ENCODE measurements at regions not wholly inside any gene's neighbourhood (a gene's known extent, or its start where the extent isn't known, plus 50 kb on each side); places are given as distances from the start of the nearest gene placed in this dataset.

DNA sequence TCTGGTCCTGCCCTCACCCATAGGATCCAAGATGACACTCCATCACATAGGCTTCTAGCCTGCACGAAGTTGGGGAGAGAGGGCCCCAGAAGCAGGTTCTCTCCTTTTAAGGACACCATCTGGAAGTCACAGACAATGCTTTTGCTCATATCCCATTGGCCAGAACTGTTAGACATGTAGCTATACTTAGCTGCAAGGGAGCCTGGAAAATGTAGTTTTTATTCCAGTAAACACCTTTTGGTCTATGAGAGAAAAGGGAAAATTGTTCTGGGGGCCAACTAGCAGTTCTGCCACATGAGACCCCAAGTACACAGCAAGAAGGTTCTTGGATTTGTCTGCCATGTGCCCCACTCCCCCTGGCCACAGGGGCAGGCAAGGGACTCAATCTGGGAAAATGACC, 206.1 kb downstream of the ZFP36L2 start:
- TF ChIP-seq ZFX (IDR thresholded peaks at IDR 0.05): no peak
- TF ChIP-seq, protein P1, sequence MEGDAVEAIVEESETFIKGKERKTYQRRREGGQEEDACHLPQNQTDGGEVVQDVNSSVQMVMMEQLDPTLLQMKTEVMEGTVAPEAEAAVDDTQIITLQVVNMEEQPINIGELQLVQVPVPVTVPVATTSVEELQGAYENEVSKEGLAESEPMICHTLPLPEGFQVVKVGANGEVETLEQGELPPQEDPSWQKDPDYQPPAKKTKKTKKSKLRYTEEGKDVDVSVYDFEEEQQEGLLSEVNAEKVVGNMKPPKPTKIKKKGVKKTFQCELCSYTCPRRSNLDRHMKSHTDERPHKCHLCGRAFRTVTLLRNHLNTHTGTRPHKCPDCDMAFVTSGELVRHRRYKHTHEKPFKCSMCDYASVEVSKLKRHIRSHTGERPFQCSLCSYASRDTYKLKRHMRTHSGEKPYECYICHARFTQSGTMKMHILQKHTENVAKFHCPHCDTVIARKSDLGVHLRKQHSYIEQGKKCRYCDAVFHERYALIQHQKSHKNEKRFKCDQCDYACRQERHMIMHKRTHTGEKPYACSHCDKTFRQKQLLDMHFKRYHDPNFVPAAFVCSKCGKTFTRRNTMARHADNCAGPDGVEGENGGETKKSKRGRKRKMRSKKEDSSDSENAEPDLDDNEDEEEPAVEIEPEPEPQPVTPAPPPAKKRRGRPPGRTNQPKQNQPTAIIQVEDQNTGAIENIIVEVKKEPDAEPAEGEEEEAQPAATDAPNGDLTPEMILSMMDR (conservative IDR thresholded peaks at IDR 0.05): no peak
- H3K27ac ChIP-seq: no peak overlapping the region

DNA sequence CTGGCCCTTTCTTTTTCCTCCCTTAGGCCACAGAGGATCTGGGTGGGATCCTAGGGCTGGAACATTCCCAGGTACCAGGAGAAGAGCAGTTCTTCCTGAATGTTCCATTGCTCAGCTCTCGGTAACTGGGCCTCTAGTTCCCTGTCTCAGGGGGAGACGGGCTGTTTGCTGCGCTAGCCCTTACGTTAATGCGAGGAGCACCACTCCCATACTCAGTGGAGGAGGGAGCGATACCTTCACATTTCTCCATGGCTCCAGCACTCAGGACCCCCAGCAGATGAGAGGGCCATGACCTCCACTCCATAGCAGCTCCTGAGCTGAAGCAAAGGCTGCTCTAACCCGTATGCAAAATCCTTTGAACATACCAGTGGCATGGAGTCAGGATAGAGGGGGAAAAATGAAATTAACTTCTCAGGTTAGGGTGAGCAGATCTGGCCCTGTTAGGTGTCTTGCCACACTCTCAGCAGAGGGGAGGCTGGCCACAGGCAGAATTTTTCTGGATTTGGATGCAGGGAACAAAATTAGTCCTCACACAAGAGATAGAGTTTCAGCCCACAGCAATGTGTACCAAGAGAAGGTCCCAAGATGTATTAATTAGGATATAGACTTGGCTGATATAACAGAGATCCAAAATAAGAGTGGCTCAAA, 206.7 kb downstream of the ZFP36L2 start:
- H3K27ac ChIP-seq: no peak overlapping the region

DNA sequence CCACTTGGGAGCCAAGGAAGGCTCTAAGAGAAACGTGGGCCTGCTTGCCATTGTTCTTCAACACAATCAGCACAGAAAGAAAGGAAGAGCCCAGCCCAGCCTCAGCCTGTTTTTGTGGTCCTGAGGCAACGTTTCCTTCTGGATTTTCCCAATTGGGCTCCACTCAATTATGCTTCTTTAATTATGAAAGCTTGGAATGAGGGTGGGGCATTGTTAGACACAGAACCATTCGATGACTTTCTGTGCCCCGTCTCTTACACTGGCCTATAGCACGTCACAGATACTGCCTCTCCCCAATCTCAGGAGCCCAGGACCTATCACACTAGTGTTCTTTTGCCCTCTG, 207.4 kb downstream of the ZFP36L2 start:
- no peak for TF ChIP-seq ZFX (IDR thresholded peaks at IDR 0.05)
- TF ChIP-seq, protein P1 (conservative IDR thresholded peaks at IDR 0.05): no peak
- no peak overlapping the region for H3K27ac ChIP-seq

More for the DNA sequence above, 206.7 kb downstream of the ZFP36L2 start:
- TF ChIP-seq, protein P1 (conservative IDR thresholded peaks at IDR 0.05): no peak
- TF ChIP-seq ZFX (IDR thresholded peaks at IDR 0.05): no peak

GRCh38 chr2:43018179-43019024, 208.0 kb downstream of the ZFP36L2 start:
- no peak overlapping the region for H3K27ac ChIP-seq
- TF ChIP-seq, protein P1 (conservative IDR thresholded peaks at IDR 0.05): no peak
- TF ChIP-seq ZFX (IDR thresholded peaks at IDR 0.05): no peak

GRCh38 chr2:43013821-43014345, 212.5 kb downstream of the ZFP36L2 start:
- no peak overlapping the region for H3K27ac ChIP-seq

DNA sequence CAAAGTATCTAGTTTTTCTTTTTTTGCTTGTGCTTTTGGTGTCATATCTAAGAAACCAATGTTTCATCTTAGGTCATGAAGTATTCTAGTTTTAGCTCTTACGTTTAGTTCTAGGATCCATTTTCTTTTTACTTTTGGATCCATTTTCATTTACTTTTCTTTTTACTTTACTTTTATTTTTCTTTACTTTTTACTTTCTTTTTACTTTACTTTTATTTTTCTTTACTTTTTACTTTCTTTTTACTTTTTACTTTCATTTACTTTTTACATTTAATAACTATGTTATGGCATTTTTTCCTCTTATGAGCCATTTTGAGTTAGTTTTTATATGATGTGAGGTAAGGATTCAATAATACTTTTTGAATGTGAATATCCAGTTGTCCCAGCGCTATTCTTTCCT, 213.4 kb downstream of the ZFP36L2 start:
- TF ChIP-seq, protein P1 (conservative IDR thresholded peaks at IDR 0.05): no peak
- TF ChIP-seq ZFX (IDR thresholded peaks at IDR 0.05): no peak
- no peak overlapping the region for H3K27ac ChIP-seq

More at GRCh38 chr2:43013821-43014345, 212.5 kb downstream of the ZFP36L2 start:
- TF ChIP-seq, protein P1 (conservative IDR thresholded peaks at IDR 0.05): no peak
- TF ChIP-seq ZFX (IDR thresholded peaks at IDR 0.05): no peak

DNA sequence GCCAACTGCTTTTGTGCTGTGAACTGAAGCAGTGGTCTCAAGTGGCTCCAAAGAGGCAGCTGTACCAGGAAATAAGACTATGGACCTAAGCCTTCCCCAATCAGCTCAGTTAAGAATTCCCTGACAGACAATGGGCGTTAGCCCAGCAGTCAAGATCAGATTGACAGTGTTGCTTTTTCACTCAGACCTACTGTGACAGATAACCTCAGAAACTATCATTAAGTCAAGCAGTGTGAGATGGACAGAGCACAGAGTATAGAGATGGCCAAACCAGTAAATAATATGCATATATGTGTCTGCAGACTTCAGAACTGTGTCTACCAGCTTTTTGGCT, 215.3 kb downstream of the ZFP36L2 start:
- TF ChIP-seq ZFX (IDR thresholded peaks at IDR 0.05): no peak
- TF ChIP-seq, protein P1 (conservative IDR thresholded peaks at IDR 0.05): no peak

More for the DNA sequence above, 215.3 kb downstream of the ZFP36L2 start:
- H3K27ac ChIP-seq: no peak overlapping the region
